ENCODE measurements at regions not wholly inside any gene's neighbourhood (a gene's known extent, or its start where the extent isn't known, plus 50 kb on each side); places are given as distances from the start of the nearest gene placed in this dataset.

DNA sequence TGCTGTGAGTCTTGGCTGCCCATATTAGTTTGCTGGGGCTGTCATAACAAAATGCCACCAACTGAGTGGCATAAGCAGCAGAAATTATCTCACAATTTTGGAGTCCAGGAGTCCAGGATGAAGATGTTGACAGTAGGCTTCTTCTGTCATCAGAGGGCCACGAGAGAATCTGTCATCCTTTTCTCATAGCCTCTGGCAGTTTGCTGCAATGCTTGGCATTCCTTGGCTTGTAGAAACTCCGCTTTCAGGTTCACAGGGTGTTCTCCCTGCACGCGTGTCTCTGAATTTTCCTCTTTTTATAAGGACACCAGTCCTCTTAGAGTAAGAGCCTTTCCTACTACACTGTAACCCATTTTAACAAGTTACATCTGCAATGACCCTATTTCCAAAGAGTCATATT is 838.4 kb downstream of the TFAP2A start:
- no peak overlapping the region for H3K27ac ChIP-seq
- H3K9me3 ChIP-seq, result no peaks in the 10 kb centered on the region
- H3K27me3 ChIP-seq, result no peaks in the 10 kb centered on the region
- TF ChIP-seq, protein P1, sequence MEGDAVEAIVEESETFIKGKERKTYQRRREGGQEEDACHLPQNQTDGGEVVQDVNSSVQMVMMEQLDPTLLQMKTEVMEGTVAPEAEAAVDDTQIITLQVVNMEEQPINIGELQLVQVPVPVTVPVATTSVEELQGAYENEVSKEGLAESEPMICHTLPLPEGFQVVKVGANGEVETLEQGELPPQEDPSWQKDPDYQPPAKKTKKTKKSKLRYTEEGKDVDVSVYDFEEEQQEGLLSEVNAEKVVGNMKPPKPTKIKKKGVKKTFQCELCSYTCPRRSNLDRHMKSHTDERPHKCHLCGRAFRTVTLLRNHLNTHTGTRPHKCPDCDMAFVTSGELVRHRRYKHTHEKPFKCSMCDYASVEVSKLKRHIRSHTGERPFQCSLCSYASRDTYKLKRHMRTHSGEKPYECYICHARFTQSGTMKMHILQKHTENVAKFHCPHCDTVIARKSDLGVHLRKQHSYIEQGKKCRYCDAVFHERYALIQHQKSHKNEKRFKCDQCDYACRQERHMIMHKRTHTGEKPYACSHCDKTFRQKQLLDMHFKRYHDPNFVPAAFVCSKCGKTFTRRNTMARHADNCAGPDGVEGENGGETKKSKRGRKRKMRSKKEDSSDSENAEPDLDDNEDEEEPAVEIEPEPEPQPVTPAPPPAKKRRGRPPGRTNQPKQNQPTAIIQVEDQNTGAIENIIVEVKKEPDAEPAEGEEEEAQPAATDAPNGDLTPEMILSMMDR (IDR thresholded peaks at IDR 0.05), result no peak
- DNase-seq (ENCODE audit: low spot score in 2 of 2), result no peak
- no peaks in the 10 kb centered on the region for H3K4me1 ChIP-seq
- H3K4me3 ChIP-seq, result no peak overlapping the region
- no peaks in the 10 kb centered on the region for H3K36me3 ChIP-seq
- intact Hi-C loops (cut with DNase I), result no loop called here

DNA sequence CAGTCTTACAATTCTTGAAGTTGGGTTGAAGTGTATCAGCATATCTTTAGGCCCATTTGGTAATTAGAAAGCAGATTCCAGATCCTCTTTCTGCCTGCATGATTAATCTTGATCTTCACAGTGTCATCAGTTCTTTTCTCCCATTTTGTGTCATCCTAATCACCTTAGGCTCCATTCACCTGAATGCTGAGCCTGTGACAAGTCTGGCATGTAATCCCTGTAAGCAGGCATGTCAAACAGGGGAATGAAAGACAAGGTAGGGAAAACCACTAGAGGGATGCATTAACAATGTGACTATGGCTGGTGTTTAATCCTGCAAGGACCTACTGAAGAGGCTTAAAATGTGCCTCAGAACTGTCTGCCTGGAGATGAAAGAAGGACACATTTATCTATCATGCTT is 848.8 kb downstream of the TFAP2A start:
- intact Hi-C loops (cut with DNase I), result no loop called here
- Histone ChIP-seq H3K36me3 (no peaks in the 10 kb centered on the region), H3K4me3 (no peak overlapping the region), H3K27ac (no peak overlapping the region), H3K9me3 (no peaks in the 10 kb centered on the region), H3K27me3 (no peaks in the 10 kb centered on the region), H3K4me1 (no peaks in the 10 kb centered on the region)
- DNase-seq (ENCODE audit: low spot score in 2 of 2), result no peak
- TF ChIP-seq, protein P1 (IDR thresholded peaks at IDR 0.05), result no peak

DNA sequence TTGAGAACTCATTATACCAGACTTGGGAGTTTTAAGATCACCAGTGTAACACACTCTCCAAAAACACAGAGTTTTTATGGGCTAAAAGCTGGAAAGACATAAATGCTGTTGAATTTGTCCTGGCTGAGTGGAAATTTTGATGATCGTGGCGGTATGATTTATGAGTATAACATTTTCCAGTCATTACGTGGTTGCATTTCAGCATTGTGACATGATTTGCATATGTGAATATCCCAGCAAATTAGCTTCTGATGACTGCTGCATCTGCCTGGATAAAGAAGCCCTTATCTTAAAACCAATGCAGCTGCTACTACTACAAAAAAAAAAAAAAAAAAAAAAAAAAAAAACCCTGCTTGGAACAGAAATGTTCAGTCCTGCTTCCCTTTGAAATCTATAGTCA is 850.9 kb downstream of the TFAP2A start:
- Histone ChIP-seq H3K4me1 (no peaks in the 10 kb centered on the region), H3K27me3 (no peaks in the 10 kb centered on the region), H3K4me3 (no peak overlapping the region), H3K27ac (no peak overlapping the region), H3K36me3 (no peaks in the 10 kb centered on the region), H3K9me3 (no peaks in the 10 kb centered on the region)
- TF ChIP-seq, protein P1 (IDR thresholded peaks at IDR 0.05), result no peak
- intact Hi-C loops (cut with DNase I), result no loop called here
- no peak for DNase-seq (ENCODE audit: low spot score in 2 of 2)

DNA sequence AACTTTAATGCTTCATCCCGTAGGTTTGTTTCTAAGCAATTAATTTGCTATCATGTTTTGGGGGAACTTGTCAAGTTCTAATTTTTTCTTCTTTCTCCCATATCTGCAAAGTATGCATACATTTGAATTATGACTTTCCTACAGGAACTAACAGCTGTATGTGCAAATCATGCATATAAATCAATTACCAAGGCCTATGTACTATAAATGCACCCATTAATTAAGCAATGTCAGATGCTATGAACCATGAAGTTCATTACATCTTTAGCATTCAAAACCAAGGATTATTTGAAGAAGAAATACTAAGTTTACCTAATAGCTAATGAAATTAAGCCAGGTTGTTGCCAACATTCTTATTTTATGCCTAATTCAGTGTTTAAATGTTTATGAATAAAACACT is 851.3 kb downstream of the TFAP2A start:
- H3K9me3 ChIP-seq, result no peaks in the 10 kb centered on the region
- H3K27me3 ChIP-seq, result no peaks in the 10 kb centered on the region
- H3K36me3 ChIP-seq, result no peaks in the 10 kb centered on the region
- H3K4me3 ChIP-seq, result no peak overlapping the region
- intact Hi-C loops (cut with DNase I), result no loop called here
- H3K27ac ChIP-seq, result no peak overlapping the region
- no peaks in the 10 kb centered on the region for H3K4me1 ChIP-seq
- no peak for DNase-seq (ENCODE audit: low spot score in 2 of 2)
- TF ChIP-seq, protein P1 (IDR thresholded peaks at IDR 0.05), result no peak

DNA sequence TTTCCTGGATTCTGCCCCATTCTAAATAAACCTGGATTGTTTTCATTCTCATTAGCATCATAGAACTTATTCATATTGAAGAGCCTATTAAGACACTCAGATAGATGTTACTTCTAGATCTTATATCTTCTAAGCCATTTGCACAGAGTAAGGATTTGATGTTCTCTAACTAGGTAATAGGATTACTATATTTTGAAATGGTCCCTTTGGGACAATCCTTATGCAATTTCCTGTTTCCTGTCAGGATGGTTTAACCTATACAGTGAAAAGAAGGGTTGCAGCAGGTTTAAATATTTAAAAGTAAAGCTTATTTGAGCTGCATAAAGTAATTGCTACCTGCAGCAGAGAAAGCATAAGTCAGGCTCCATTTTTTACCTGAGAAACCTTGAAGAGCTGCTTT is 860.1 kb downstream of the TFAP2A start:
- intact Hi-C loops (cut with DNase I), result no loop called here
- Histone ChIP-seq H3K4me3 (no peak overlapping the region), H3K9me3 (no peaks in the 10 kb centered on the region)

DNA sequence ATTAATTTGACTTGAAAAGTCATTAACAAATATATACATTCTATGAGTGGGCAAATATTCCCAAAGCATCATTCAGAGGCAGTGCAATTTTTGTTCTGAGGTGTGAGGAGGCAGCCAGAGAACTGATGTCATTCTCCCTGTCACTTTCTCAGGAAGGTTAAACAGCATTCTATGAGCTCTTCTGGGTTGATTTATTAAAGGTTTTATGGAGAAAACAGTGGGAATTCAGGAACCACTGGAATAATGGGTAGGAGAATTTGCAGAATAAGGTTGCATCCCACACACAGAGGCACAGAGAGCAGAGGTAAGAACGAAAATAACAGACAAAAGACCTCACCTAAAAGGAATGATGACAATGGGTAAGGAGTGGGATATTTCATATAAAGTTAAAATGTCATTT is 860.6 kb downstream of the TFAP2A start:
- Histone ChIP-seq H3K27ac (no peak overlapping the region), H3K4me1 (no peaks in the 10 kb centered on the region), H3K27me3 (no peaks in the 10 kb centered on the region), H3K9me3 (no peaks in the 10 kb centered on the region), H3K36me3 (no peaks in the 10 kb centered on the region), H3K4me3 (no peak overlapping the region)
- intact Hi-C loops (cut with DNase I), result no loop called here
- TF ChIP-seq, protein P1 (IDR thresholded peaks at IDR 0.05), result no peak
- no peak for DNase-seq (ENCODE audit: low spot score in 2 of 2)

More for the DNA sequence above, 860.1 kb downstream of the TFAP2A start:
- TF ChIP-seq, protein P1 (IDR thresholded peaks at IDR 0.05), result no peak
- no peaks in the 10 kb centered on the region for H3K27me3 ChIP-seq
- no peak overlapping the region for H3K27ac ChIP-seq
- no peaks in the 10 kb centered on the region for H3K4me1 ChIP-seq
- no peak for DNase-seq (ENCODE audit: low spot score in 2 of 2)
- H3K36me3 ChIP-seq, result no peaks in the 10 kb centered on the region

Measured in ascending aorta (tissue), 2 donors.